GM18511 (cell line): ENCODE measurements at regions not wholly inside any gene's neighbourhood (a gene's known extent, or its start where the extent isn't known, plus 50 kb on each side); places are given as distances from the start of the nearest gene placed in this dataset.

Experiments
- ATAC-seq: cut with Tn5 transposase; IDR thresholded peaks from one replicate; pipeline ENCODE4 v1.9.1; 2021; ENCODE audit warnings: mild to moderate bottlenecking, moderate library complexity; ENCODE audit not compliant: unreplicated experiment

GRCh38 chr13:47351798-47352197 lies 454.9 kb upstream of the HTR2A start:
- ATAC-seq: no peak

- ATAC-seq: no peak
These were observed 453.7 kb upstream of the HTR2A start for GRCh38 chr13:47350334-47351124.

GRCh38 chr13:47349211-47349610 lies 452.4 kb upstream of the HTR2A start:
- no peak for ATAC-seq

- no peak for ATAC-seq
These were observed 441.1 kb upstream of the HTR2A start for GRCh38 chr13:47337781-47338507.

- no peak for ATAC-seq
These were observed 437.3 kb upstream of the HTR2A start for GRCh38 chr13:47334173-47334572.

DNA sequence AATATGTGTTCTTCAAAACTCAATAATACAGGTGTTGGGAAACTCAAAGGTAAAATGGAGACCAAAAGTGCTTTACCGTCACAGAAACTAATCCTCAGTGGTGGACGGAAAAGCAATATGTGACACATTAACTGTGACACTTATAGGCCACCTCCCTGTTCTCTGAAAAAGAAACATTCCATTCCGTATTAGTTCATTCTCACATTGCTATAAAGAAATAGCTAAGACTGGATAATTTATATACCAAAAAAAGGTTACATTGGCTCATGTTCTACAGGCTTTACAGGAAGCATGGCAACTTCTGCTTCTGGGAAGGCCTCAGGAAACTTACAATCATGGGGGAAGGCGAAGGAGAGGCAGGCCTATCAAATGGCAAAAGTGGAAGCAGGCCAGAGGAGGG lies 435.3 kb upstream of the HTR2A start:
- no peak for ATAC-seq

DNA sequence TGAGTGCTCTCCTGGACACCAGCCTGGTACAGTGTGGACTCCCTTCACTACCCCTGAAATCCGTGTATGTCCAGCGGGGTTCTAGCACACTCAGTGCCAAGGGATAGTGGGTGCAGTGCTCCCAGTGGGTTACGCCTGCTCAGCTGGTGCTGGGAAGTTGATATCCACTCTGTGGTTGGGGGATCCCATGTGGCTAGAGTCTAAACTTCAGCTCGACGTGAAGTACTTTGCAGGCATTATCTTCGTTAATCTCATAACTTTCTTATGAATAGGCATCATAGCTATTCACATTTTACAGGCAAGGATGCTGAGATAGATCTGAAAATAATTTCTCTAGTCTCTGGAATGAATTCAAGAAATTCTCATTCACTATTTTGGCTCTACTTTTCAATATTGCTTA lies 433.2 kb upstream of the HTR2A start:
- ATAC-seq: no peak

DNA sequence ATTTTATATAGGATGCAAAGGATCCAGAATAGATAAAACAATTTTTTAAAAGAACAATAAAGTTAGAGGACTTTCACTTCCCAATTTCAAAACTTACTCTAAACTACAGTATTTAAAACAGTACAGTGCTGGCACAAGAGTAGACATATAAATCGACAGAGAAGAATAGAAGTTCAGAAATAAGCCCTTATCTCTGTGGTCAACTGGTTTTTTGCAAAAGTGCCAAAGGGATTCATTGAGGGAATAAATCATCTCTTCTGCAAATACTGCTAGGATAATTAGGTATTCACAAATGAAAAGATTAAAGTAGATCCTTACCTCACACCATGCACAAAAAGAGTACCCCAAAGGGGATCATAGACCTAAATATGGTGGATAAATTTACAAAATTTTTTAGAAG lies 431.0 kb upstream of the HTR2A start:
- ATAC-seq: no peak

GRCh38 chr13:47326061-47326460 lies 429.2 kb upstream of the HTR2A start:
- no peak for ATAC-seq

- no peak for ATAC-seq
These were observed 420.5 kb upstream of the HTR2A start for GRCh38 chr13:47317356-47317755.

DNA sequence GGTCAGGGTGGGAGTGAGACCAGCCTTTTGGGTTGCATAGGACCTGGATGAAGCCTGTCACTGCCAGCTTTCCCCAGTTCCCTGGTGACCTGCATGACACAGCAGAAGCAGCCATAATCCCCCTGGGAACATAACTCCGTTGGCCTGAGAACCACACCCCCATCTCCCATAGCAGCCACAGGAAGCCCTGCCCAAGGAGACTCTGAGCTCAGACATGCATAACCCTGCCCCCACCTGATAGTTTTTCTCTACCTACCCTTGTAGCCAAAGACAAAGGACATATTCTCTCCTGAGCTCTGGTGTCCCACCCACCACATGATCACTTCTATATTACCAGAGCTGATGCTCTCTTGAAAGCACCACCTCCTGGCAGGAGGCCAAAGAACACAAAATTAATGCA lies 413.5 kb upstream of the HTR2A start:
- ATAC-seq: no peak

DNA sequence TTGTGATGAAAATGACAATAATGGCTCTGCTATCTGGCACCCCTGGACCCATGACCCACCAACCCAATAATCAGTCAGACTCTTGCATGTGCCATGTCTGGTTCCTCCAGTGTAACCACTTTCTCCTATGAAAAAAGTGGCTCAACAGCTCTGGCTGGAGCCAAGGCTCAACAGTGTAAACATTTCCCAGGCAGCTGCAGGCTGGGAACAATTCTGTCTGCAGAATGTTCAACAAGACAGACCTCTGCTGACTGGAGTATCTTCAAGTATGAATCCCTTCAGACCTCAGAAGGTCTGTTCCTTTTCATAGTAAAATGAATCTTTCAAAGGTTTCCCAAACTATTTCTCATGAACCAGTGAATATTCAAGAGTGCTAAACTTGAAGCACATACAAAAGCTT lies 410.1 kb upstream of the HTR2A start:
- ATAC-seq: no peak

- peak; percentile 75 for ATAC-seq
These were observed 406.8 kb upstream of the HTR2A start for GRCh38 chr13:47303626-47304025.

- ATAC-seq: no peak
These were observed 402.5 kb upstream of the HTR2A start for GRCh38 chr13:47299304-47299703.

DNA sequence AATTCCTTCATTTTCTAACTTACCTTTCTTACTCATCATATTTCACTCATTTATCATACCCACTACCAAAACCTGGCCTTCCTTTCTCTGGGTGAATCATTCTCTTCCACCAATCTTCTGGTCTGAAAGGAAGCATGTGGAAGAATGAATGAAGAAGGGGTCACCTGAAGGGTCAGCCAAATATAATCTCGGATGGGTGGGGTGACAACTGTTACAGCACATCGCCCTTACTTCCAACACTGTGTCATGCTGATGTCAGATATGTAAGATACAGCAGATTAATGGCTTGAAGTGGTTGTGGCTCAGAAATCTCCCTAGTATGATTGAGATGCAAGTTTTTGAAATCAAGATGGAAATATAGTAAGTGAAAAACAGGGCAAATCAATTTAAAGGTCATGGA lies 401.7 kb upstream of the HTR2A start:
- no peak for ATAC-seq

DNA sequence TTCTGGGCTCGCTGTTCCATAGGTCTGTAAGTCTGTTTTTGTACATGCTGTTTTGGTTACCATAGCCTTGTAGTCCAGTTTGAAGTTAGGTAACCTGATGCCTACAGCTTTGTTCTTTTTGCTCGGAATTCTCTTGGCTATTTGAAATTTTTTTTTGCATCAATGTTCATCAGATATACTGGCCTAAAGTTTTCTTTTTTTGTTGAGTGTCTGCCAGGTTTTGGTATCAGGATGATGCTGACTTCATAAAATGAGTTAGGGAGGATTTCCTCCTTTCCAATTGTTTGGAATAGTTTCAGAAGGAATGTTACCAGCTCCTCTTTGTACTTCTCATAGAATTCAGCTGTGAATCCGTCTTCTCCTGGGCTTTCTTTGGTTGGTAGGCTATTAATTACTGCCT lies 397.8 kb upstream of the HTR2A start:
- no peak for ATAC-seq

DNA sequence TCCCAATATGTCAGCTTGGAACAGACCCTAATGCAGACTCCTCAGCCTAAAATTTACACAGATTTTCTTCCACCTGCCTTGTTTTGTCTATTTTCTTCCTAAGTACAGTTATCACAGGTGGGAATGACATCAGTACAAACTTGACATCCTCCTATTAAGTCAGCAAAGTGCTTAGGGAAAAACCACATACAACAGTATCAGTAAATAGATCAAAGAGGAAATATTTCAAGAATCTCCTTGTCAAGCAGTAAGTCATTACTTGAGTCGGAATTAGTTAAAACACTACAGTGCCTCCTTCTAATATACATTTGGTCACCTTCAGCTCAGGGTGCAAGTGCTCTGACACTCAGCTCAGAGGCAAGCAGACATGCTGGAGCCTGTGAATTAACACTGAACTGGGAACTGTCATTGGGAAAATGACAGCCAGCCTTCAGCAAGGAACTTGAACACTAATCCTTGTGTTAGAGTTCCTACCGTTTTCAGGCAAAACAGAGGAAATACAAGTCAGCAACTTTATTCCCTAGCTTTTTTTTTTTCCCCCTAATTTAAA lies 394.3 kb upstream of the HTR2A start:
- ATAC-seq: no peak

- ATAC-seq: no peak
These were observed 392.7 kb upstream of the HTR2A start for GRCh38 chr13:47289567-47289966.

DNA sequence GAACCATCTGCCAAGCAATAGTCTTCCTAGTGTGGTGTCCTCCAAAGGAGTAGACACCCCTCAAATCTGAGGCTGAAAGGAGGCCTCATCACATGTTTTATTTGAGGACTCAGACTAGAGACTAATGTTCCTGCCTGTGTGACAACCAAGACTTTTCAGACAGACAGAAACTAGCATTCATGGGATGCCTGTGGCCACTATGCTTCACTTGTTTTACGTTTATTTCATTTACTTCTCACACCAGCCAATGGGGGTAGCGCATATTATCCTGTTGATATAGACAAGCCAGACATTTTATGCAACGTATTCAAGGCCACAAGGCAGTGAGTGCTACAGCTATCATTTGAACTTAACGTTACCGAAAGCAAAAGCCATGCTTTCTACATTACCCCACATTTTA lies 391.7 kb upstream of the HTR2A start:
- ATAC-seq: no peak

- no peak for ATAC-seq
These were observed 390.5 kb upstream of the HTR2A start for GRCh38 chr13:47287291-47287751.

GRCh38 chr13:47281991-47282390 lies 385.1 kb upstream of the HTR2A start:
- no peak for ATAC-seq

DNA sequence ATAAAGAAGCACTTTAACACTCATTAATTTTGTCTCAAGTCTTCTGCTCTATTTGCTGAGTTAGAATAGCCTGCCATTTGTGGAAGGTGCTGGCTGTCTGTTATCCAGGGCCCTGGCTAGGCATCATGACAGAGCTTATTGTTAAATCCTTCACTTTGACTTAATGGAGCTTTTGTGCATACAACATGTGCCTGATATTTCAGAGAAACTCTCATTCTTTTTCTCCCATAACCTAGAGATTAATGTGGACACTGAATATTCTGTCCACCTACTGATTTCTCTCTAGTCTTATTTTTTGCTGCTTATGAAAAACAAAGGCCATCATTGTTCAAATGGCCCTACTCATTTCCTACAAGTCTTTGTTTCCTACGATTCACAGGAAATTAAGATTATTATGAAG lies 383.1 kb upstream of the HTR2A start:
- ATAC-seq: no peak
